ENCODE measurements at regions not wholly inside any gene's neighbourhood (a gene's known extent, or its start where the extent isn't known, plus 50 kb on each side); places are given as distances from the start of the nearest gene placed in this dataset.
"Not testable (repeated sequence)": the region's sequence is repeated elsewhere in the genome, so short reads cannot be mapped to it uniquely, and the experiment has no call there.

GRCh38 chr9:111148052-111149017, 110.1 kb upstream of the LPAR1 start:
- DNase-seq = no peak

- DNase-seq = no peak
Measured at GRCh38 chr9:111147041-111147440, 108.8 kb upstream of the LPAR1 start.

GRCh38 chr9:111144741-111145140, 106.5 kb upstream of the LPAR1 start:
- no peak for DNase-seq

GRCh38 chr9:111136180-111136579, 97.9 kb upstream of the LPAR1 start:
- DNase-seq = no peak

GRCh38 chr9:111131211-111131610, 92.9 kb upstream of the LPAR1 start:
- no peak for DNase-seq

GRCh38 chr9:111120526-111120925, 82.3 kb upstream of the LPAR1 start:
- no peak for DNase-seq

GRCh38 chr9:111118256-111118948, 80.1 kb upstream of the LPAR1 start:
- no peak for DNase-seq

- no peak for DNase-seq
Measured at GRCh38 chr9:111114486-111114885, 76.2 kb upstream of the LPAR1 start.

GRCh38 chr9:111113712-111114111, 75.4 kb upstream of the LPAR1 start:
- no peak for DNase-seq

GRCh38 chr9:111110805-111111204, 72.5 kb upstream of the LPAR1 start:
- no peak for DNase-seq

- no peak for DNase-seq
Measured at GRCh38 chr9:111108946-111109345, 70.7 kb upstream of the LPAR1 start.

- no peak for DNase-seq
Measured at GRCh38 chr9:111107141-111107540, 68.9 kb upstream of the LPAR1 start.

- DNase-seq = no peak
Measured at GRCh38 chr9:111106202-111106601, 67.9 kb upstream of the LPAR1 start.

- no peak for DNase-seq
Measured at GRCh38 chr9:111102793-111103464, 64.7 kb upstream of the LPAR1 start.

- no peak for DNase-seq
Measured at GRCh38 chr9:111099199-111100008, 61.1 kb upstream of the LPAR1 start.

- DNase-seq = no peak
Measured at GRCh38 chr9:111098093-111098492, 59.8 kb upstream of the LPAR1 start.

- DNase-seq = no peak
Measured at GRCh38 chr9:111096051-111096450, 57.8 kb upstream of the LPAR1 start.

GRCh38 chr9:111095441-111095840, 57.2 kb upstream of the LPAR1 start:
- no peak for DNase-seq

GRCh38 chr9:111094958-111095357, 56.7 kb upstream of the LPAR1 start:
- no peak for DNase-seq

GRCh38 chr9:111094433-111094924, 56.2 kb upstream of the LPAR1 start:
- peak; percentile 16 for DNase-seq

GRCh38 chr9:111092167-111092566, 53.9 kb upstream of the LPAR1 start:
- not testable (repeated sequence) for DNase-seq

Measured in NCI-H226 (cell line).